ENCODE measurements at regions not wholly inside any gene's neighbourhood (a gene's known extent, or its start where the extent isn't known, plus 50 kb on each side); places are given as distances from the start of the nearest gene placed in this dataset.

GRCh38 chr11:80458376-80458775, 1017.5 kb upstream of the TENM4 start:
- no peaks in the 10 kb centered on the region for H3K27me3 ChIP-seq (replicated peaks in 1 of 4; ENCODE audit: control insufficient read depth in 3 of 4, extremely low read depth in 1 of 4, insufficient read depth in 3 of 4, low read length in 3 of 4)
- no peak overlapping the region for H3K4ac ChIP-seq (replicated peaks; ENCODE audit: insufficient read length, low read depth, low read length)
- H2BK20ac ChIP-seq (ENCODE audit: low read length) = no peak overlapping the region
- TF ChIP-seq EP300 (IDR thresholded peaks at IDR 0.05; ENCODE audit: borderline replicate concordance in 1 of 2, low read depth in 2 of 2, low read length in 2 of 2) (no peak), SP2 (IDR thresholded peaks at IDR 0.05; ENCODE audit: low read length) (no peak), POLR2AphosphoS5 (IDR thresholded peaks at IDR 0.05; ENCODE audit: low read depth, low read length) (no peak), JUND (IDR thresholded peaks at IDR 0.05; ENCODE audit: low read length) (no peak)
- no peak overlapping the region for H3K14ac ChIP-seq (ENCODE audit: insufficient read length)
- H3K23ac ChIP-seq (ENCODE audit: insufficient read length) = no peak overlapping the region
- FAIRE-seq (no peak), DNase-seq (ENCODE audit: low read depth in 1 of 2, low spot score in 2 of 2) (no peak)
- H3K27ac ChIP-seq (ENCODE audit: low read depth, low read length) = no peak overlapping the region
- ChIA-PET POLR2A (ENCODE audit: partially characterized antibody) (no interaction called here), CTCF (ENCODE audit: partially characterized antibody) (no interaction called here)
- H4K91ac ChIP-seq (replicated peaks; ENCODE audit: insufficient read length, low read length) = no peak overlapping the region
- no peak overlapping the region for H4K8ac ChIP-seq (ENCODE audit: extremely low read depth, insufficient read depth, low read length)
- no peak overlapping the region for H3K56ac ChIP-seq (replicated peaks; ENCODE audit: insufficient read length, low read depth, low read length)
- H2BK120ac ChIP-seq (replicated peaks; ENCODE audit: low read depth, low read length) = no peak overlapping the region
- no peaks in the 10 kb centered on the region for H3K23me2 ChIP-seq (ENCODE audit: low read depth, low read length)
- H2BK15ac ChIP-seq (ENCODE audit: low read length) = no peak overlapping the region
- H2BK12ac ChIP-seq (ENCODE audit: low read depth, low read length) = no peak overlapping the region
- H3K9ac ChIP-seq (replicated peaks in 1 of 4; ENCODE audit: extremely low read depth in 1 of 4, low read depth in 3 of 4, low read length in 3 of 4) = no peak overlapping the region
- H2AK5ac ChIP-seq (ENCODE audit: low read depth, low read length) = no peak overlapping the region
- no peak overlapping the region for H2AFZ ChIP-seq (ENCODE audit: low read length)
- H3K9me3 ChIP-seq (ENCODE audit: insufficient read depth in 2 of 2, low read depth in 1 of 2, low read length in 1 of 2) = no peaks in the 10 kb centered on the region
- H3K36me3 ChIP-seq (ENCODE audit: control insufficient read depth in 2 of 4, insufficient read depth in 4 of 4, low read length in 3 of 4) = no peaks in the 10 kb centered on the region
- no peak overlapping the region for H3K4me2 ChIP-seq (ENCODE audit: insufficient read depth in 1 of 2, low read depth in 2 of 2, low read length in 2 of 2)
- no peaks in the 10 kb centered on the region for H3K79me1 ChIP-seq (ENCODE audit: low read depth, low read length)
- no peak overlapping the region for H4K5ac ChIP-seq (ENCODE audit: insufficient read length, low read depth, low read length)
- H2BK5ac ChIP-seq (ENCODE audit: low read depth, low read length) = no peak overlapping the region
- H4K20me1 ChIP-seq (replicated peaks in 1 of 2; ENCODE audit: control insufficient read depth in 1 of 2, insufficient read depth in 2 of 2, low read length in 2 of 2) = no peaks in the 10 kb centered on the region
- no peak overlapping the region for H3K4me3 ChIP-seq (ENCODE audit: extremely low read depth in 1 of 4, insufficient read depth in 2 of 4, low read depth in 3 of 4, low read length in 4 of 4)
- H3K18ac ChIP-seq (ENCODE audit: extremely low read depth, low read length) = no peak overlapping the region
- 92% methylated on average over 3 of the region's 3 CpGs; no CpG with 5 or more reads in 1 of the 2 experiments for WGBS, 2 experiments (ENCODE audit: extremely low coverage in 1 of 2, insufficient coverage in 1 of 2, insufficient read length in 1 of 2, insufficient replicate concordance in 2 of 2, low coverage in 1 of 2, low lambda C conversion rate in 2 of 2, missing lambda C conversion rate in 1 of 2)
- H3K4me1 ChIP-seq (replicated peaks in 1 of 4; ENCODE audit: control insufficient read depth in 3 of 4, insufficient read depth in 4 of 4, low read length in 3 of 4) = peaks cover 0 to 3% (median 0%) of the 10 kb centered on the region in 4 experiments; a peak in 1 of 7 replicates
- no peaks in the 10 kb centered on the region for H3K79me2 ChIP-seq (ENCODE audit: control insufficient read depth in 1 of 2, insufficient read depth in 2 of 2, low read length in 2 of 2)

All from H1 (cell line).